SJSA1 (cell line): ENCODE measurements at regions not wholly inside any gene's neighbourhood (a gene's known extent, or its start where the extent isn't known, plus 50 kb on each side); places are given as distances from the start of the nearest gene placed in this dataset.
"Not testable (repeated sequence)": the region's sequence is repeated elsewhere in the genome, so short reads cannot be mapped to it uniquely, and the experiment has no call there.

Experiments used
- DNase-seq, 2 experiments: peaks; one replicate each; pipeline ENCODE4 v3.0.0-alpha.2; 2015 to 2020; ENCODE audit warnings: low spot score in 2 of 2, low read depth in 1 of 2
- H3K27ac ChIP-seq: fragments of 250-450 bp; sonication (Bioruptor Pico); 2 replicates; pipeline ENCODE4 v1.5.1; 2020; ENCODE audit warnings: mild to moderate bottlenecking, moderate library complexity
- H3K27me3 ChIP-seq: fragments of 250-450 bp; sonication (Bioruptor Pico); replicated peaks from 2 replicates; pipeline ENCODE4 v1.5.1; 2020; ENCODE audit warnings: mild to moderate bottlenecking, moderate library complexity
- H3K36me3 ChIP-seq: fragments of 250-450 bp; sonication (Bioruptor Pico); 2 replicates; pipeline ENCODE4 v1.5.1; 2020; ENCODE audit warnings: mild to moderate bottlenecking
- H3K4me1 ChIP-seq: fragments of 250-450 bp; sonication (Bioruptor Pico); replicated peaks from 2 replicates; pipeline ENCODE4 v1.6.1; 2021; ENCODE audit warnings: mild to moderate bottlenecking
- H3K4me3 ChIP-seq: fragments of 250-450 bp; sonication (Bioruptor Pico); 2 replicates; pipeline ENCODE4 v1.5.1; 2020; ENCODE audit warnings: mild to moderate bottlenecking
- H3K9me3 ChIP-seq: fragments of 250-450 bp; sonication (Bioruptor Pico); replicated peaks from 2 replicates; pipeline ENCODE4 v1.5.1; 2020; ENCODE audit warnings: mild to moderate bottlenecking

DNA sequence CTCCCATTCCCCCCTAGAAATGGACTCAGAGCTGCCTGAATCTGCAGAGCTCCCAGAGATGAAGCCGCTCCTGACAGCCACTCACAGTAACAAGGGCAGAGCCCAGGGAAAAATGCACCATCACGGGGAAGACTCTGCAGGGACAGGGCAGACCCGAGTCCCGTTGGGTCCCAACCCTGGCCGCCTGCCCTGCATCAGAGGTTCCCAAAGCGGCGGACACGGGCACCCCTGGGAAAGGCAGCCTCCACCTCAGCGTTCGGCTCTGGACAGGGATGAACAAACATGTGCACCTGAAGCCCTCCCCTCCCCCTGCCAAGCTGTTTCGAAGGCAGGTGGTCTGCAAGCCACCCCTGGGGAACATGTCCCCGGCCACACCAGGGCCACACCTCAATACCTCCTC lies 320.4 kb downstream of the ADGRD1 start:
- no peak overlapping the region for H3K4me3 ChIP-seq
- H3K4me1 ChIP-seq: no peaks in the 10 kb centered on the region
- no peaks in the 10 kb centered on the region for H3K9me3 ChIP-seq
- H3K27ac ChIP-seq: no peak overlapping the region
- no peaks in the 10 kb centered on the region for H3K27me3 ChIP-seq
- no peaks in the 10 kb centered on the region for H3K36me3 ChIP-seq
- DNase-seq: no peak

DNA sequence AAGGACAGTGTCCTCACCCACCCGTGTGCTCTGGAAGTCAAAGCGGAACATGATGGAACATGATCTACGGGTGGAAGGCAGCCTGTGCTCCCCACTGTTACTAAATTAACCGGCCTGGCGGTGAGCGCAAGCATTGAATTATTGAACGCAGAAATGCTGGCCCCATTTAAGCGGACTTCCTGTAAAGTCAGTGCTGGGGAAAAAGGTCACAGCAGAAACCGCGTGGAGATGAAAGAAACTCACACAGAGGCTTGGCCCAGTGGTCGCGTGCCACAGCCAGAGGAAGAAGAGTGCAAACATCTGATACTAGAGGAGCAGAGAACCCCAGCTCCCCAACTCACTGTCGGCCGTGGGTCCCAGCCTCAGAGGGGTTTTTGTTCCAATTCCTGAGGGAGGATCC lies 321.2 kb downstream of the ADGRD1 start:
- DNase-seq: no peak
- Histone ChIP-seq H3K27ac (no peak overlapping the region), H3K36me3 (no peaks in the 10 kb centered on the region), H3K9me3 (no peaks in the 10 kb centered on the region), H3K27me3 (no peaks in the 10 kb centered on the region), H3K4me3 (no peak overlapping the region), H3K4me1 (no peaks in the 10 kb centered on the region)

DNA sequence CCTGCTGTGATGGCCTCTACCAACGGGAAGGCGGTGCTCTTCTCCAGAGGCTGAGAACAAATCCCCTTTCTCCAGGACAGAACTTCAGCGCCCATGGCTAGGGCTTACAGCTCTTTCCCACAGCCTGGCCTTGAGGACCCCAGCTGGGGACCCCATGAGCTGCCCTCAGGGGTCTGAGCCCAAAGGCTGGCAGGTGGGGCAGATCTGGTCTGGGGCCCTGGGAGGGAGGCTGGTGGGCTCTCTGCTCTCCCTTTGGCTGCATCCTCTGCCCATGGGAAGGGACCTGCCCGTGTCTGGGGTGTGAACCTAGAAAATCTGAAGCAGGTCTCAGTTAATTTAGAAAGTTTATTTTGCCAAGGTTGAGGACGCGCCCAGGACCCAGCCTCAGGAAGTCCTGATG lies 322.1 kb downstream of the ADGRD1 start:
- Histone ChIP-seq H3K36me3 (no peaks in the 10 kb centered on the region), H3K4me1 (no peaks in the 10 kb centered on the region), H3K9me3 (no peaks in the 10 kb centered on the region), H3K4me3 (no peak overlapping the region), H3K27me3 (no peaks in the 10 kb centered on the region), H3K27ac (no peak overlapping the region)
- DNase-seq: no peak

DNA sequence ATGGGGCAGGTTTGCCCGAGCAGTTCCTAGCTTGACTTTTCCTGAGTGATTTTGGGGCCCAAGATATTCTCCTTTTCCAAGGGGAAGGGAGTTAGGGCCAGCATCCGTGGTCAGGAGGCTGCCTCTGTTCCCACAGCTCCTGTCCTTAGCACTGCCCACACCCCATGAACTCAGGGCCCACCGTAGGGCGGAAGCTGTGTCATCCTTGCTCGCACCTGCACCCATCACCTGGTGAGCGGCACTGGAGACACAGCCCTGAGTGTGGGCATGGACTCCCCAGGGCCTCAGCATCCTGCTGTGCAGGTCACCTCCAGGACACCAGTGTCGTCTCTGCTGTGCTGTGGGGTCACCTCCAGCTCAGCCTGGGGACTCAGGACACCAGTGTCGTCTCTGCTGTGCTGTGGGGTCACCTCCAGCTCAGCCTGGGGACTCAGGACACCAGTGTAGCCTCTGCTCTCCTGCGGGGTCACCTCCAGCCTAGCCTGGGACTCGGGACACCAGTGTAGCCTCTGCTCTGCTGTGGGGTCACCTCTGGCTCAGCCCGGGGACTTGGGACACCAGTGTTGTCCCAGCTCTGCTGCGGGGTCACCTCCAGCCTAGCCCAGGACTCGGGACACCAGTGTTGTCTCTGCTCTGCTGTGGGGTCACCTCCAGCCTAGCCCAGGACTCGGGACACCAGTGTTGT lies 322.9 kb downstream of the ADGRD1 start:
- Histone ChIP-seq H3K9me3 (no peaks in the 10 kb centered on the region), H3K36me3 (no peaks in the 10 kb centered on the region), H3K4me1 (no peaks in the 10 kb centered on the region)

DNA sequence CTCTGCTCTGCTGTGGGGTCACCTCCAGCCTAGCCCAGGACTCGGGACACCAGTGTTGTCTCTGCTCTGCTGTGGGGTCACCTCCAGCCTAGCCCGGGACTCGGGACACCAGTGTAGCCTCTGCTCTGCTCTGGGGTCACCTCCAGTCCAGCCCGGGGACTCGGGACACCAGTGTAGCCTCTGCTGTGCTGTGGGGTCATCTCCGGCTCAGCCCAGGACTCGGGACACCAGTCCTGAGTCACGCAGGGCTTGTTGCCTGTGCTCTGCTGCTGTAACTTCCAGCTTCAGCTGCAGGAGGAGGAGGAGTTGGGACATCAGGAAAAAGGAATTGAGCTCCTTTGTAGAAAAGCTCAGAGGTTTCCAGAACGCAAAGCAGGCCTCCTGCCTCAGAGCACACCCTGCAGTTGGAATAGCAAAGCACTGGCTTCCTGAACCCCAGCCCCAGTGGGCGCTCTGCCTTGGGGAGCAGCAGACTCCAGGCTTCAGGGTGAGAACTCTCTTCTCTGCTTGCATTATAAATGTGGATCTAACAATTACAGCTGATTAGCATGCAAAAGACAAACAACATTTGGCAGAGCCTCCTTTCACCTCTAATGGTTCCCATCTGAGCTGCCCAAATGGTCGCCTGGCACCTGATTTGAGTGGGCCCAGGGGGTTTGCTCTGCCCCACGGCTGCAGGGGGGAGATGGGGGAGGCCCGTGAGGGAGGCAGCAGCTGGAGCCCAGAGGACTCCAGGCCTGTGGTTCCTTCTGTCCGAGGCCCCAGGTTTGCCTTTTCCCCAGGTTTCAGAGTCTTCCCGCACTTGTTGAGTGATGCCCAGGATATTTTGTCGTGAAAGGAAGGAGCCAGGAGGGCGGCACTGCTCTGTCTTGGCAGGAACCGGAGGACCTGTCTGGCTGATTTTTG lies 323.7 kb downstream of the ADGRD1 start:
- not testable (repeated sequence) for DNase-seq, H3K4me1 ChIP-seq, H3K36me3 ChIP-seq, H3K9me3 ChIP-seq, H3K27me3 ChIP-seq, H3K27ac ChIP-seq, H3K4me3 ChIP-seq

More for the DNA sequence above, 322.9 kb downstream of the ADGRD1 start:
- DNase-seq: no peak
- Histone ChIP-seq H3K27me3 (no peaks in the 10 kb centered on the region), H3K4me3 (no peak overlapping the region), H3K27ac (no peak overlapping the region)

DNA sequence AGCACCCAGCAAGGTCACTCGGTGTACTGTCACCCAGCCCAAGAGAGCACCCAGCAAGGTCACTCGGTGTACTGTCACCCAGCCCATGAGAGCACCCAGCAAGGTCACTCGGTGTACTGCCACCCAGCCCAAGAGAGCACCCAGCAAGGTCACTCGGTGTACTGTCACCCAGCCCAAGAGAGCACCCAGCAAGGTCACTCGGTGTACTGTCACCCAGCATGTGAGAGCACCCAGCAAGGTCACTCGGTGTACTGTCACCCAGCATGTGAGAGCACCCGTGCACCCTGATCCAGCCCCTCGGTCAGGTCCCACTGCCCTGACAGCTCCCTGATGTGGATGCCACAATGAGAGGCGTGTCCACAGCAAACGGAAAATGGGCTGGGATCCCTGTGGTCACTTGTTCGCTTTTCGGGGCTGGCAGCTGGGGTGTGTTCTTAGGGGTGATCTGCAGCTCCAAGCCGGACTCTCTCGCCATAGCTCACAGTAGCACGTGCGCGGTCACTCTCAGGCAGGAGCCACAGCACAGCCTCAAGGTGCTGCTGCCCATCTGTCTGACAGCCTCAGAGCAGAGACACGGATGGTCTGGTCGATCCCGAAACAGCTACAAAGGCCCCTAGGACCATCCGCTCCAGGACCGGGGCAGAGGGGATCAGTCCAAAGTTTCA lies 324.9 kb downstream of the ADGRD1 start:
- H3K4me3 ChIP-seq, H3K27ac ChIP-seq, H3K4me1 ChIP-seq, H3K36me3 ChIP-seq, DNase-seq, H3K27me3 ChIP-seq, H3K9me3 ChIP-seq: not testable (repeated sequence)

DNA sequence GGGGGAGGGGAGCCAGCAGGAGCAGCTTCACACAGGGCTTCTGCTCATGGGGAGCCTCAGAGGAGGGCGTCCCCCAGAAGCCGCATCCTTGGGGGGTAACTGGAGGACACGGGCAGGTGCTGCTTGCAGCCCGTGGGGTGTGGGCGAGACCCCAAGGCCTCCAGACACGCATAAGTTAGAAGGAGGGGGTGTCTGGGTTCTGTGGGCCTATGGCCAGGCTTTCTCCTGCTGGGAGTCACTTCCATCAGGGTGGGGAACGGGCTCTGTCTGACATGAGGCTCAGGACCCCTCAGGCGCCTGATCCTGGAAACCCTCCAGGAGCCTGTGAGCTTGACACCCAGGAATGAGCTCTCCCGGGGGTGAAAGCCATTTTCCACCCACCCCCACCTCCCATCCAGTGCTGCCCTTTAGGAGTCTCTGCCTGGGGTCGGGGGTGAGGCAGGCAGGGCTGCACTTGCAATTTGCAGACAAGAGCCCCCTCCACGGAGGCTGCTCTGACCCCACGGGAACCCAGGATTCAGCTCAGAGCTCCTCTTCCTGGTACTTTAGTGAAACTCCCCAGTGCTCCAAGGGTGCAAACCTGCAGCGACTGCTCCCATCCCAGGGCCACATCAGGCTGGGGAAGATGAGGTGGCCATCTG lies 325.7 kb downstream of the ADGRD1 start:
- no peaks in the 10 kb centered on the region for H3K27me3 ChIP-seq
- no peaks in the 10 kb centered on the region for H3K9me3 ChIP-seq
- H3K27ac ChIP-seq: no peak overlapping the region
- DNase-seq: no peak
- H3K4me3 ChIP-seq: no peak overlapping the region
- no peaks in the 10 kb centered on the region for H3K36me3 ChIP-seq
- no peaks in the 10 kb centered on the region for H3K4me1 ChIP-seq

DNA sequence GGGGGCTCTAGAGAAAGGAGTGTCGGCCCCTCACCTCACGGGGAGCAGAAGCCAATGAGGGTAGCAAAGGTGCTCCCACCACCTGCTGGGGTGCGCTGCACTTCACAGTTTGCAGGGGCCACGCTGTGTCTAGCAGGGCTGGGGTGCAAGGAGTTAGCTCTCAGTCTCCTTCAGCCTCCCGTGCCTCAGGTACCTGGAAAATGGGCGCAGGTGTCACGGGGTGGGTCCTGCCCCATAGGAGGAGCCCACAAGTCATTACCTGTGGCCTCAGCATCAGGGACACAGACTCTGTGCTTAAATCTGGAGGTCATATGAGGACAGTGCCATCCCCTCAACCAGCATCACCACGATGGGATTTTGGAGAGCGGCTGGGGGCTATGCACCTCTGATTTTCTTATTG lies 326.7 kb downstream of the ADGRD1 start:
- DNase-seq: no peak
- Histone ChIP-seq H3K27me3 (no peaks in the 10 kb centered on the region), H3K4me1 (no peaks in the 10 kb centered on the region), H3K36me3 (no peaks in the 10 kb centered on the region), H3K4me3 (no peak overlapping the region), H3K27ac (no peak overlapping the region), H3K9me3 (no peaks in the 10 kb centered on the region)

DNA sequence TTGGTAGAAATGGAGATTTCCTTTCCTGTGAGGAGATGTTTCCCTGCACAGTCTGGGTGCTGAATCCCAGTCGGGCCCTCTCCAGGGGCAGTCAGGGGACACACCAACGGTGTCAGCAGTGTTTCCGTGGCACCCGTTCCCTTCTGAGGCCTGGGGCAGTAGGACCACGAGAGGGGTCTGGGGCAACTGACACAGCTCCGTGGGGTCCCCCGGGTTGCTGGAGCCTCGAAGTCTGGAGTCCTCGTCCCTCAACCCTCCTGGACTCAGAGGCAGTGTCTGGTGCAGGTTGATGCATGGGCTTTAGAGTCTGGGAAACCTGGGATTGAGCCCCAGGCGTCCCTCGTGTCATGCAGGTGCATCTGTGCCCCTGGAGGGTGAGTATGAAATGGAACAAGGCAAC lies 327.3 kb downstream of the ADGRD1 start:
- Histone ChIP-seq H3K4me3 (no peak overlapping the region), H3K27ac (no peak overlapping the region), H3K9me3 (no peaks in the 10 kb centered on the region), H3K27me3 (no peaks in the 10 kb centered on the region), H3K4me1 (no peaks in the 10 kb centered on the region), H3K36me3 (no peaks in the 10 kb centered on the region)
- no peak for DNase-seq

DNA sequence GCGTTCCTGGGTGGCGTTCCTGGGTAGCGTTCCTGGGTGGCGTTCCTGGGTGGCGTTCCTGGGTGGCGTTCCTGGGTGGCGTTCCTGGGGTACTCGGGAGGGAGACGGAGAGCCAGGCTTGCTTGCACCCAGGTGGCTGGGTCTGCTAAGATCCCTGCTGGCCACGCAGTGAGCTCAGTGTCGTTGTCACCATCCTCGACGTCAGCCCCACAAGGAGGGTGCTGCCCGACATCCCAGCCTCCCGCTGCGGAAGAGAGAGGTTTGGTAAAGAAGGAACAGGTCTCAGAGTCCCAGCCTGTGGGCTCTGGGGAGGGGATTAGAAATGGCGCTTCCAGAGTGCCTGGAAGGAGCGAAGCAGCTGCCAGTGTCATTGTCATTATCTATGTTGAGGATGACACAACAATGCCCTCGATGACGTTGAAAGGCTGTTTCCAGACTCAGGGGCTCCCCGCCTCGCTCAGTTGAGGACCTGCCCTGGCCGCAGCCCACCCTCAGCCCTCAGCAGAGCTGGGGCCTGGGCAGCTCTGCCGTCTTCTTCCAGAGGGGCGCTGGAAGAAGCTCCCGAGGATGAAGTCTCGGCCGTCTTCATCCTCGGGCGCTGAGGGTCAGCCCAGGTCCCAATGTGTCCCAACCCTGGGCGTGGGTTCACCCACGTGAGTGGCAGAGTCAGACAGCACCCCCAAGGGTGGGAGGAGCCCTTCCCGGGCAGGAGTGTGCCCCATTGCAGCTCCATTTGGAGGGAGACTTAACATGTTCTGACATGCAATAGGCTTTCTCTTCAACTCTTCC lies 328.8 kb downstream of the ADGRD1 start:
- Histone ChIP-seq H3K27ac (no peak overlapping the region), H3K27me3 (no peaks in the 10 kb centered on the region), H3K36me3 (no peaks in the 10 kb centered on the region), H3K4me1 (no peaks in the 10 kb centered on the region), H3K4me3 (no peak overlapping the region), H3K9me3 (no peaks in the 10 kb centered on the region)
- DNase-seq: peak in 1 of 2 experiments; percentile 25

DNA sequence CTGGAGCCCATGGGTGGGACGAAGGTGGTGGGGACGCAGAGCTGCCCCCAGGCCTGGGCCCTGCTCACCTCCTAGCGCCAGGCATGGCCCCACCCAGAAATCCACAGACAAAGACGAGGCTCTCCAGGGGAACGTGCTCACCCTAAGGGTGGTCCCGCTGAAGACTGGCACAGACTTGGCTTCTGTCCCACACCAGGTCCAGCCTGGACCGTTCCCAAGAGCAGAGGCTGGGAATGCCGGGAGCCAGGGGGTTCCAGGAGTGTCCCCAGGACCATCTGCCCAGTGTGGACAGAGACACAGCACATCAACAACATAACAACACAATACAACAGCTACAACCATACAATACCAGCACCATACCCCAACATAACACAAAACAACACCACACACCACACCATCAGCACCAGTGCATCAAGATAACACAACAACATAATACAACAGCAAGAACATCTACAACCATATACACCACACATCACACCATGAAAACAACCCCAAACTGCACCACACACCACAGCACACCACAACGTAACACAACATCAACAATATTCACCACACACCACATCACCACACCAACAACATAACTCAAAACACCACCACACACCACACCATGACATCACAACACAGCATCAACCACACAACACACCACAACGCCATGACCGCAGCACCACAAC lies 329.6 kb downstream of the ADGRD1 start:
- DNase-seq: no peak
- Histone ChIP-seq H3K27ac (no peak overlapping the region), H3K9me3 (no peaks in the 10 kb centered on the region), H3K36me3 (no peaks in the 10 kb centered on the region), H3K4me3 (no peak overlapping the region), H3K4me1 (no peaks in the 10 kb centered on the region), H3K27me3 (no peaks in the 10 kb centered on the region)

DNA sequence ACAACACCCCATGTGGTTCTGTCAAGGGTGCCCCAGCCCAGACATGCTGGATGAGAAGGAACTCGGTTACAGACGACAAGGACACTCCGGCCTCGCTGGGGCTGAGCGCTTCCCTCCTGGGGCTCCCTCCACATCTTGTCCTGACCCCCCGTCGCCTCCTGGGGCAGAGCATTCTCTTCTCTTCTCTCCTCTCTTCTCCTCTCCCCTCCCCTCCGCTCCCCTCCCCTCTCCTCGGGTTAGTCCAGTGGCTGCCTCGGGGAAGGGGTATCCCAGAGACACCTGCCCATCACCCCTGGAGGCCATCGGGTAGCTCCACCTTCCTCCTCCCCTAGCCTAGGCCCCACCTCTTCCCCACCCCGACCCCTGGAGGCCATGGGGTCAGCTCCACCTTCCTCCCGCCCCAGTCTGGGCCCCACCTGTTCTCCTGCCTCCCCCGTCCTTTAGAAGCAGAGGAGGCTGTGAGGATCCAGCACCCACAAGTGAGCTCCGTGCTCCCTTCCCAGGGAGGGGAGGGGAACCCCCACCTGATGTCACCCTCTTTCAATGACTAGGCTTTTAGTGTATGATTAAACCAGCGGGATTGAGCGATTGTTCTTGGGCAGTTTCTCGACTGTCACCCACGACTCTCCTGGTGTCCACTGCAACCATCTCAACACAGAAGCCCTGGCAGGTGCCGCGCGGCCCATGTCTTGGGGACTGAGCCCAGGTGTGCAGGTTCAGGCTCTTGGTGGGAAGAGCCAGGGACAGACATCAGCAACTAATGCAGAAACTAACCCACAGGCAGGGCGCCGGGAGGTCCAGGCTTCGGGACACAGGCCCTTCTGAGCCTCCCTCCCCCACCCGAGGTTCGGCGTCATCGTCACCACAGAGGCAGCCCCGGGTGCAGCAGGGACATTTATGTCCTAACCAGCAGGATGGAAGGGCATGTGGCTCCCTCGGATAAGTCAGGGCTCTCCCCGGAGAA lies 330.4 kb downstream of the ADGRD1 start:
- peak in 1 of 2 experiments; percentile 31 for DNase-seq
- H3K36me3 ChIP-seq, H3K27ac ChIP-seq, H3K27me3 ChIP-seq, H3K9me3 ChIP-seq, H3K4me1 ChIP-seq, H3K4me3 ChIP-seq: not testable (repeated sequence)
